ENCODE measurements at regions not wholly inside any gene's neighbourhood (a gene's known extent, or its start where the extent isn't known, plus 50 kb on each side); places are given as distances from the start of the nearest gene placed in this dataset.
"Not testable (repeated sequence)": the region's sequence is repeated elsewhere in the genome, so short reads cannot be mapped to it uniquely, and the experiment has no call there.

- no peak for DNase-seq (ENCODE audit: low read depth)
Observed at GRCh38 chr6:103326760-103327757, 1532.7 kb downstream of the HACE1 start.

GRCh38 chr6:103313432-103313831, 1546.3 kb downstream of the HACE1 start:
- no peak for DNase-seq (ENCODE audit: low read depth)

- DNase-seq (ENCODE audit: low read depth): not testable (repeated sequence)
Observed at GRCh38 chr6:103294376-103294775, 1565.3 kb downstream of the HACE1 start.

- DNase-seq (ENCODE audit: low read depth): no peak
Observed at GRCh38 chr6:103284835-103285234, 1574.9 kb downstream of the HACE1 start.

- no peak for DNase-seq (ENCODE audit: low read depth)
Observed at GRCh38 chr6:103280417-103280816, 1579.3 kb downstream of the HACE1 start.

GRCh38 chr6:103277936-103278335, 1581.8 kb downstream of the HACE1 start:
- no peak for DNase-seq (ENCODE audit: low read depth)

- DNase-seq (ENCODE audit: low read depth): no peak
Observed at GRCh38 chr6:103273048-103273447, 1586.7 kb downstream of the HACE1 start.

GRCh38 chr6:103269581-103269980, 1590.1 kb downstream of the HACE1 start:
- no peak for DNase-seq (ENCODE audit: low read depth)

GRCh38 chr6:103268335-103268734, 1591.4 kb downstream of the HACE1 start:
- DNase-seq (ENCODE audit: low read depth): no peak

GRCh38 chr6:103264020-103264419, 1595.7 kb downstream of the HACE1 start:
- DNase-seq (ENCODE audit: low read depth): no peak

- DNase-seq (ENCODE audit: low read depth): no peak
Observed at GRCh38 chr6:103255132-103255531, 1604.6 kb downstream of the HACE1 start.

- DNase-seq (ENCODE audit: low read depth): no peak
Observed at GRCh38 chr6:103236923-103237322, 1622.8 kb downstream of the HACE1 start.

GRCh38 chr6:103231181-103231580, 1628.5 kb downstream of the HACE1 start:
- no peak for DNase-seq (ENCODE audit: low read depth)

GRCh38 chr6:103215847-103216246, 1643.9 kb downstream of the HACE1 start:
- no peak for DNase-seq (ENCODE audit: low read depth)

GRCh38 chr6:103210686-103211085, 1649.0 kb downstream of the HACE1 start:
- no peak for DNase-seq (ENCODE audit: low read depth)

- DNase-seq (ENCODE audit: low read depth): no peak
Observed at GRCh38 chr6:103198386-103198785, 1661.3 kb downstream of the HACE1 start.

- no peak for DNase-seq (ENCODE audit: low read depth)
Observed at GRCh38 chr6:103193413-103193812, 1666.3 kb downstream of the HACE1 start.

GRCh38 chr6:103191391-103192093, 1668.2 kb downstream of the HACE1 start:
- DNase-seq (ENCODE audit: low read depth): no peak

- no peak for DNase-seq (ENCODE audit: low read depth)
Observed at GRCh38 chr6:103184776-103185175, 1674.9 kb downstream of the HACE1 start.

- no peak for DNase-seq (ENCODE audit: low read depth)
Observed at GRCh38 chr6:103183831-103184411, 1675.8 kb downstream of the HACE1 start.

GRCh38 chr6:103178193-103178592, 1681.5 kb downstream of the HACE1 start:
- DNase-seq (ENCODE audit: low read depth): no peak

GRCh38 chr6:103177791-103178190, 1681.9 kb downstream of the HACE1 start:
- no peak for DNase-seq (ENCODE audit: low read depth)

Data from M059J (cell line).